GM21825 (cell line): ENCODE measurements at regions not wholly inside any gene's neighbourhood (a gene's known extent, or its start where the extent isn't known, plus 50 kb on each side); places are given as distances from the start of the nearest gene placed in this dataset.

ENCODE experiments used
- ATAC-seq: cut with Tn5 transposase; IDR thresholded peaks from one replicate; pipeline ENCODE4 v1.9.1; 2021; ENCODE audit warnings: mild to moderate bottlenecking, moderate library complexity; ENCODE audit not compliant: unreplicated experiment

DNA sequence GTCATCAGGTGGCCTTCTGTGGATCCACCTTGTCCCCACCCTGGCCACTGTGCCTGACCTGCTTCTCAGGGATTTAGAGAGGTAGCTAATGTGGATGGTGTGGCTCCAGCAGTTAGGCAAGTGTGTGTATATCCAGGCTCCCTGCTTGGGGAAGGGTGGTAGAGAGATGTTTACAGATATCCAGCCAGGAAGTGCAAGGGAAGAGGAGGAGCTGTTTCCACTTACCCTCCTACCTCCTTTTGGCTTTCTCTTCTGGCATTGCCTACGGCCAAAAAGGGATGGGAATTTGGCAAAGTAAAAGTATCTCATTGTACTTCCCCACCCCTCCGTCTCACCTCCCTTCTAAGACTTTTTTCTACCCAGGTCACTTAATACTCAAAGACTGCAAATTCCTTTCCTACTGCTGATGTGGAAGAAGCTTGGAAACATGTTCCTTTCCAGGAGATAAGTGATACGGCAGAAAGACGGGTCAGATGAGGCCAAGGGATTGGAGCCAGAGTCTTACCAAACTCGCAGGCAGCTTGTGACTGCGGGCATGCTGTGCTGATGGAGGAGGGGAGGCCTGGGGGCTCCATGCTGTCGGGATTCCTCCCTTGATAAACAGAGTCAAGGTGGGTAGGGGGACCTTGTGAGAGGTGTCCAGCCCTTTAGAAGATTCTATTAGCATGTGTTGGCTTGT, 253.4 kb downstream of the PRL start:
- no peak for ATAC-seq

DNA sequence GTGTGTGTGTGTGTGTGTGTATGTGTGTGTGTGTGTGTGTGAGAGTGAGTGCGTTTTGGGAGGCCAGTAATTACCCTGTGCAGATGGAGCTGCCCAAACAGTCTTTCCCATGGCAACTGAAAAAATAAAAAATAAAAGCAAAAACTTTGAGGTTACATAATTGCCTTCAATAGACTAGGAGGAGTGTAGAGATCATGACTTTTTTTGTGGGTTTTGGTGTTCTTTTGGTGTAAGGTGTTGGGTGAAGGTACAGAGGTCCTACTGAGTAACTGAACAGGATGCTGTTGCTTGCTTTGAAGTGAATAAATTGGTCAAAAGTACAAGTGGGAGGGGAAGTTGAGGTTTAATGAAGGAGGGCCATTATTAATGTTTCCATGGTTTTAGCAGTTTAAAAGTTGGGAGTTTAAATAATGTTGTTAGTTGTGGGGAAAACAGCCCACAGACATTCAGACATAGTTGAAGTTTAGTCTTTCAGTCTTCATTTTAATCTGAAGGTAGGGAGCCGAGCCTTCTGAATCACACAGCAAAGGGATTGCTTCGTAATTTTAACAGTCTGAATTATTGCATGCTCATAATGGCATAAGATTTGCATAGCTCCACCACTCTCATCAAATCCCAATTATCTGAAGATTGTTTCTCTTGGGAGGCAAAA, 251.4 kb downstream of the PRL start:
- no peak for ATAC-seq

DNA sequence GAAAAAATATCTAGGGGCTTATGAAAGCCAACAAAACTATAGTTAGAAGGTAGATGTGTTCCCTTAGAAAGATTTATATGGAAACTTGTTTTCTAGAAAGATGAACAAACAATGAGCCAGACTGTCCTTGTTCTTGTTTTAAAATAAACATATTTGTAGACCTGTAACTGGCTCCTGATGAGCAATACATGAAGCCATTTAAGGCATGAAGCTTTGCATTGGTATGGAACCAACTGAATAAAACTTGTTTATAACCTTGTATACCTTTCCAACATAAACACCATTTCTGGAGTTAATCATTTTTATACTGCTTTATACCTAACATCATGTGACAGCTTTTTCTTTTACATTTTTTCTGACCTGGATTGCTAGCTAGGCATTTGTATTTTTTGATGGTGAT, 247.8 kb downstream of the PRL start:
- ATAC-seq, result no peak

DNA sequence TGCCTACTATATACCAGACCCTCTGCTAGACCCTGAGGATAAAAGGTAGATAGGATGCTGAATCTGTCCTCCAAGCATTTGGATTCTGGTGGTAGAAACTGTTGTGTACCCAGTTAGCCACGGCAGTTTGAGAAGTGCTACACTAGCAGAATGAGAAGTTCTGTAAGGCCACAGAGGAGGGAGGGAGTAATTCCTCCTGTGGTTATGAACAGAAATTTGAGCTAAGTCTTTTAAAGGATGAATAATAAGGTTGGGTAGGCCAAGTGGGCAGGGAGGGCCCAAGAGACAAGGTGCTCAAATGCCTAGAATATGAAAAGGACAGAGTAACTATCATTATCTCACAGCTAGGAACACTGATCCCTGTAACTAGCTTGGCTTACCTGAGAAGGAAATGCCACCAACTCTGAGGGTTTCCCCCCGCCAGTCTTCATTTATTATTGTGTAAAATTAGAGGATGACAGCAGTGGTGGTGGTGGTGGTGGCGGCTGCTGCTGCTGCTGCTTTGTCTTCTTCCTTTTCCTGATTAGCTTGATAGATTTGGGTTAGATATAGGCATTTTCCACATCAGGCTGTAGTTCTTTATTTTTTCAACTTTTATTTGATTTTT, 243.3 kb downstream of the PRL start:
- ATAC-seq, result no peak

DNA sequence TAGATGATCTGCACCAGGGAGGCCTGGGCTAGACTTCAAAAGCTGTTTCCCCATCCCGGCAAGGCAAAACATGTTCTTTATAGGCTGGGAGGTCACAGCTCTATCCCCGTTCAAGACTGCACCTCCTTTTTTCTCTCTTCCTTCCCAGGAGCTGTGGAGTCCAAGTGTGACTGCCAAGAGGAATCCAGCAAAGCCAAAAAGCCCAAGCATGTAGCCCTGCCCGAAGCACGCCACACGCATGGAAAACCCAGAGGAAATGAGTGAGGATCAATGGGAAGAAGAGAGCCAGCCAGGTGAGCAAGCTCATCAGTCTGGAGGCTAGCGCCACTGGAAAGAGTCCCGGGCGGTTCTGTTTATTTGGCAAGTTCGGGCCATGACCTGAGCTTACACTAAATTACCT, 240.4 kb downstream of the PRL start:
- ATAC-seq, result no peak

DNA sequence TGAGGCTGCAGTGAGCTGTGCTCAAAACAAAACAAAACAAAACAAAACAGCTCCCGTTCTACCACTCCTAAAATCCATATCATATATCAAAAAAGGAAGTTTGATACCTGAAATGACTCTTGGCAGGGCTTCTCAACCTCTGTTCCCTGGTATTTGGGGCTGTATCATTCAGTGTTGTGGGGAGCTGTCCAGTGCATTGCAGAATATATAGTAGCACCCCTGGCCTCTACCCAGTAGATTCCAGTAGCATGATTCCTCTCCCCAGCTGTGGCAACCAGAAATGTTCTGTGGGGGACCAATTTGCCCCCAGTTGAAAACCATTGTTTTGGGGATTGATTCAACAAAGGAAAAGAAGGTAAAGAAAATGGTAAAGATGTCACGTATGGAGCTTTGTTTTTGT, 238.9 kb downstream of the PRL start:
- no peak for ATAC-seq

DNA sequence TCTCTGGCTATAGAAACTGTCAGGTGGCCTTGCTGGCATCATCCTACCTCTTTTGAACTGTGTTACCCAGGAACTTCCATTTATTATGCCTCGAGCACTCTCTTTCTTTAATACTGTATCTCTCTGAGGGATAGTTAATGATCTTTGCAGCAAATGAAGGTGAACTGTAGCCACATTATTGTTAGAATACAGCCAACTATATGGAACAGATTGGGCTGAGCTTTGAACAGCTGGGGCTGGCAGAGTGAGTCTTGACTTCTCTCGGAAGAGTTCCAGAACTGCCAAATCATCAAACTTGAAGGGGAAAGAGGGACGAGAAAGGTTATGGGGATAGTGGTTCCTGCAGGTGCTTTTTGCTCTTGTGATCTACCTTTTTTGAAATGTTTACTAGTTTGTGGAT, 237.7 kb downstream of the PRL start:
- no peak for ATAC-seq

DNA sequence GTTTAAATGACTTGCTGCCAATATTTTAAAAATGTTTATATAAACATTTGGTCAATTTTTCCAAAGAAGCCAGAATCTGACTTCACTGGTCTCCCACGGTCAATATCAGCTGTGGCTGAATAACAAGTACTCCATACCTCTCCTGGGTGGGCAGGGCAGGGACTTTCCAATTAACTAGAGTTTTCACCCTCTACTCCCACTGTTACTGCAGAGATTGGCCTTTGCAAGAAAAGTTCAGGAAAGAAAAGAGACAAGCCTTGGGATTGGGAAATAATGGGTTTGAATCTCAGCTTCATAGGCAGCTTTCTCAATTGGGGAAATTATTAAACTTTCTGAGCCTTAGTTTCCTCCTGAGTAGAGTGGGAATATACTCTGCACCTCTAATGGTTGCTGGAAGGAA, 236.9 kb downstream of the PRL start:
- no peak for ATAC-seq

DNA sequence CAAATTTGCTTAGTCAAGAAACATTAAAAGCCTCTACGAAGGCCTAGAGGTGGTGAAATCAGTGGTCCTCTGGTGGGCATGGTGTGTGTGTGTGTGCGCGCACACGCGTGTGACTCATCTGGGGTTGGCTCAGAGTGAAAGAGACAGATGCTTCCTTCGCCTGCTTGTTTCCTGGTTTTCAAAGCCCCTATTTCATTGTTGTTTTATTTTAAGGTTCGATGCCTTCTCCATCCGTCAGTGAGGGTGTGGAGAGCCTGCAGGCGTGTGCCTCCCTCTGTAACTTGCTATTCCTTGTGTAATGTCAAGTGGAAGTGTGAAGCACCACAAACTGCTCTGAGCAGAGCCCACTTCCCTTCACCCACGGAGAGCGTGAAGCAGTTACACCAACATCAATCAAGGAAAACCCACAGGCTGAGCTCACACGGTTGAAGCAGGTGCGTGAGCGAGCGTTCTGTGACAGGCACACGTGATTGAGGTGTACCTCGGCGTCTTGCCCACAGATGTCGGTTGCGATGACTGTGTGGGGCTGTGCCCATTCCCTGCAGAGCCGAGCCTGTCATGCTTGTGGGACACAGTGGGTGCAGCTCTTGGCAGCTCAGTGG, 233.9 kb downstream of the PRL start:
- peak; percentile 79 for ATAC-seq

DNA sequence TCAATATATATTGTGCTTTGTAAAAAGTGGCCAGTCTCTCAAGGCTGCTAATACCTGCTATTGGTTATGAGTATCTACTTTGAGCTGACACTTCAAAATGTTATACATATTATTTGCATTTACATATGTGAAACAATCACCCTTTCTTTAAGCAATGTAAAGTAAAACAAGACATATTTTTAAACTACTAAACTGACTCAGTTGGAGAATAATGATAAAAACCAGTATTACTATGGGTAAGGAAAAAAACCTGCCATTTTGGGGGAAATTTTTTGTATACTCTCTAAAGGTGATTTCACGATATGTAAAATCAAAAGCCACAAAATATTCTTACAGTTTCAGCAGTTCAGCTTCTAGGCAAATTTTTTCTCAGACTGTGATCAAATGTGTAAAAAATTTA, 232.3 kb downstream of the PRL start:
- no peak for ATAC-seq

DNA sequence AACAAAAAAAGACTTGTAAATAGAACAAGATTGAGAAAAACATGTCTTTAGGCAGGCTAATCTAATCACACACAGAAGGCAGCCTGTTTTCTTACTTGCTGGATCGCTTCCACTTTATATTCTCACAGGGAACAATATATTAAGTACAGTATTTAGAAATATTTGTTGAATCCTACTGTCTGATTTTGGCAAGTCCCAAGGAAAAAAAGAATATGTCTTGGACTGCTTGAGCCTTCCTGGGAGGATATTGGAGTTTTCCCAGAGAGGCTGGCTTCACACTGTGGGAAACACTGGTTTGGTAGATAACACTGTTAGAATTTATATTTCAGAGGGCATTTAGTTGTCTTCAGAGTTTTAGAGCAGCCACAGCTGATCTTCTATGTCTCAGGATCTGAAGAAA, 229.7 kb downstream of the PRL start:
- no peak for ATAC-seq

DNA sequence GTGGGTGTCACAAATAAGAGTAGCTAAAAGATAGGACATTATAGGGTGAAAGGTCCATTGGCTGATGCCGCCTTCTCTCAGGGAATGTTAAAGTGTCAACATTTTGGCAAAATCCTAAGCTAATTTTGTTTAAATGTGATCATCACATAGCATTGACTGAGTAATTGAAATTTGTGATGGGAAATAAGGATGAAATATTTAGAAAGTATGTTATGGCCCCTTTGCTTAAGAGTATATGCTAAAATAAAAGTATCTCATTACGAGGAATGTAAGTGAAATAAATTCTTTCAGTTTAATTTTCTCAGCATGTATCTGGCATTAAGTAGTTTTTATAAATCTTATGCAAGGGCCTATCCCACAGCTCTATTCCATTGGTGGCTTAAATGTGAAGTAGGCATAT, 229.2 kb downstream of the PRL start:
- ATAC-seq, result no peak

DNA sequence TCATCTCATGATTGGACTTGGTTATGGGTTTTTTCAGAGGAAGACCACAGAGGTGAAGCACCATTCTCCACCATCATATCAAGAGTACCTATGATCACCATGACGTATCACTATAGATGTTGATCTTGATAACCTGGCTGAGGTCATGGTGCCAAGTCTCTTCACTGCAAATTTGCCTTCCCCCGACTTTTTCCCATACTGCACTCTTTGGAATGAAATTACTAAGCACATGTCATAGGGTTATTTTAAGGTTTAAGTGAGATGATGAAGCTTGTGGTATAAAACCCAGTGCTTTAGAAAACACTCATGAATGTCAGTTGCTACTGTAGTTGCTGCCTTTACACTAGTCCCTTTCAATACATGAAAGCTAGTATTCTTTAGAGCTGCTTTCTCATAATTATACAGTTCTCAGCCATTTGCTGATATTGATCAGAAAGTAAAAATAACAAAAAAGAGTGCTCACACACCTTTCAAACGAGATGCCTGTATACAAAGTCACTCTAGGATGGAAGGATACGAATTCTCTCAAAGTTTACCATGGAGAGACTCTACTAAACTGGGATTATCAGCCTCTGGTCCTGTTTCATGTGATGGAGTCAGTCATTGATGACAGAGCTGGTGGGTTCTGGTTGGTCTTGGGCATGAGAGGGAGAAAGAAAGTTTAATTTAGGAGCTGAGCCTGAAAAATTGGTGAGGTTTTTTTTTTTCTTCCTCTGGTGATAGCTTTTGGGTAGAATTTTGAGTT, 228.1 kb downstream of the PRL start:
- peak; percentile 67 for ATAC-seq

DNA sequence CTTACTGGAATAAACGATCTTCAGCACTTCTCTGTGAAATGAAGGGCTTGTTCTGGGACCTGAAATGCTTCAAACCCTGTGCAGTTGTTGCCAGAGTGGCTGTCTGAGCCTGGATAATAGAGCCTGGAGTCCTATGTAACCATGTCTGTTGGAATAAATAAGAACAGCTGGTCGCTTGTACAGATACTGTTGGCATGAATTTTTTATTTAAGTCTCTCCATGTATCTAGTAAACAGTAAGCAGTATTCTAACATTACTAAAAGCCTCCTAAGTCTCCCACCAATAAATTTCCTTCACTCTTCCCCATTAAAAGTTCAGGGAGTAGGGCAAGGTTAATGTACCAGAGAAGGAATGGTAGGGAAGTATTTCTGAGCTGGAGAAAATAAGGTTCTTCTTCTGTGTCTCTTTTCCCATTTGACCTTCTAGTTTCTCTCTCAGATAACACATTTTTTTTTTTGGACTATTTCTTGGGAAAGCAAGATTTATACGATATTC, 227.5 kb downstream of the PRL start:
- no peak for ATAC-seq

DNA sequence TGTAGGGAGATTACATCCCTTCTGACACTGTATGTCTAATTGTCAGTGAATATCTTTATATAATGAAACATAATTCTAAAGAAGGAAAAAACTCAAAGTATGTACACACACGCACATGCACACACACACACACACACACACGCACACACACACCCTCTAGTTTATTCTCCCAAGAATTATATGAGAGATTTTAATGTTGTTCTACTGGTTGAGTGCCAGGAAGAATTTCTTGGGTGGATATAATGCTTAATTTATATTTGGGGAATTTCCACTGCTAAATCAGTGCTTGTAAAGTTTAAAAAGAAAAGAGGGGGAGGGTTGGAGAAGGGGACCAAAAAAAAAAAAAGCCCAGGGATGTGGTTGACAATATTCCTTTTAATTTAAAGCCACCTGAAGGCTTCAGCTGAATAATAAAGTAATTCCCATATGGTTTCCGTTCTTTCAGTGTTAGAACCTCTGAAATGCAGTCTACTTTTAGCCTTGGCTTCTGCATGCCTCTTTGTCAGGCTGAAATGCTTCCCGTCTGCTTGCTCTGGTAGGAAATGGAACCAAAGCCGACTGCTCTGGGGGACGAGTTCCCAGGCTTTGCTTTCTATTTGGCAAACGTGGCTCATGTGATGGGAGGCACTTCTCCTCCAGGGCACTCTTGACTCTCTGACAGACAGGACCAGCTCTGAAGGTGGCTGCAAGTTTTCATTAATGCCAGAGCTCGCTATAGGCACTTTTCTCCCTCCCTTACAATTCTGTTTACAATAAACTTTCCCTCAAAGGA, 225.4 kb downstream of the PRL start:
- no peak for ATAC-seq

DNA sequence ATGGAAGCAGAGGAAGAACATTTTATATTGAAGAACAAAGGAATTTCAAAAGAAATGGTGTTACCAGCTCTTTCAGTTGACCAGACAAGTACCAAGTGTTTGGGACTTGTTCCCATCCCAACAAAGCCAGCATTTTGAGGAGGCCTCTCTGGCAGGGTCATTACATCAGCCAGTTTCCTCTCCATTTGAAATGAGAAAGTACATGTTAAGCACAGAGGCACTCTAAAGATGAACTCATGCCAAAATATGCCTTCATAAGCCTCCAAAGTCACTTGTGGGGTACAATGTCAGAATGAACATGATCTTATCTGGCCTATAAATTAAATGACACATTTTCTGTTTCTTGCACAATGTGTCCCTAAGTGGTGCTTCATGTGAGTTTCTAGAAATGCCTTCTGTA, 223.9 kb downstream of the PRL start:
- ATAC-seq, result no peak

DNA sequence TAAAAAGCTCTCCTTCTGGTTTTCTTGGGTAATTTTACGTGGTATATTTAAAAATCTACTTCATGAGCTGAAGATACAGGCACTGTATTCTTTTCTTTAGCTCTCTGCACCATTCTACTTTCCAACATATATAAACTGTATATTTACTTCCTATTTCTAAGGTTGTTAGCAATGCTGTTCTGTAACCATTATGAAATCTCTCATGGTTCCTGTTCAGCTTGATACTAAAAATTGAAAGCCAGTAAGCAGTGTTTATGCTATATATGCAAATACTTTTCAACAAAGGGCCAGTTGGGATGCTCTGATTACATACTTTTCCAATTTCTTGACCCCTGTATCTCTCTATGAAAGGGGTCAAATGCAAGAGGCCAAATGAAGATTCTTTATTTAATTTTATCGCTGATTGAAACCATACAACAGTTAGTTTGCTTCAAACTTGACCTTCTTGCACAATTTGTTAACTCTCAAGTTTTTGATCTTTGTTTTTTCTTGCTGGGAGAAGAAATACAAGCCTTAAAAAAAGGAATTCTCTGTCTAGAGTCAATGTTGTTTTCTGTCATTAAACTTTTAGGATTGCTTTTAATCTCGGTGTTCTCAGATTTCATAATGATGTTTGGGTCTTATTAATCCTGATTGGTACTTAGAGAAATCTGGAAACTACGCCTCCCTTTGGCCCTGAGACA, 223.2 kb downstream of the PRL start:
- no peak for ATAC-seq

DNA sequence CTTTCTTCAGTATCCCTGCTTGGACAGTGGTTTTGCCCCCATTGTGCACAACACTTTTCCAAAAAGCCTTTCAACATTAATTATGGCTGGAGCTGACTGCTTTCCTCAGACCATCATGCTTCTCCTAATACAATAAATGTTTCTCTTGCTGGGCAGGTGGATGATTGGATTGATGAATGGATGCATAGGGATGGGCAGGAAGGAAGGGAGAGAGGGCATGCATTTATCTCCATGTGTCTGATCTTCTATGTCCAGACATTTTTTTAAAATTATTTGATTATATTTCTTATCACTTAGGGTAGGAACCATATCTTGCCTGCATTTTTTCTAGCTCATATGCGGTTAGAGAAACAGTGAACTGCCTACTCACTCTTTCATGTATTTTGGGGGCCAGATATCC, 218.5 kb downstream of the PRL start:
- no peak for ATAC-seq

DNA sequence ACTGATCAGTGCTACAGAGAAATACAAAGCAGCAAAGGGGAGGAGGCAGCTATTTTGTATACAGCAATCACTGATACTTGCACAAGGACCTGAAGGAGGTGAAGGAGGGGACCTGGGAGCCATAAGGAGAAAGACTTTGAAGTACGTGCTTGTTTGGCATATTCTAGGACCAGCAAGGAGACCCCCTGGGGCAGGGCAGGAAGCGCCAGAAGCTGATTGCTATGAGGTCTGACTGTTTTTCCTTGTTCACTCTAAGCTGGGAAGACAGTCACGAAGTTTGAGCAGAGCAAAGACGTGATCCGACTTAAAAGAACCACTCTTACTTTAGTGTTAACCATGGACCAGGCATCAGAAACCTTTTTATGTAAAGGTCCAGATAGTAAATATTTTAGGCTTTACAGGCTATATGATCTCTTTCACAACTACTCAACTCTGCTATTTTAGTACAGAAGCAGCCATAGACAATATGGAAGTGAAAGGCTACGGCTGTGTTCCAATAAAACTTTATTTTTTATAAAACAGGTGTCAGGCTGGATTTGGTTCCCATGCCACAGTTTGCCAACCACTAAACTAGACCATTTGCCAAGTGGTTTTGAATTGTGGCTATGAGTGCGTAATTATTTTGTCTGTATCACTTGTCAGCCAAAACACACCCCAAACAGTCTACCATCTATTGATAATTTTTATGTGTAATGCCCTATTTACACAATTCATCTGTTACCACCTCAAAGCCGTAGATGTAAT, 217.9 kb downstream of the PRL start:
- ATAC-seq, result no peak
